ENCODE measurements at regions not wholly inside any gene's neighbourhood (a gene's known extent, or its start where the extent isn't known, plus 50 kb on each side); places are given as distances from the start of the nearest gene placed in this dataset.

DNA sequence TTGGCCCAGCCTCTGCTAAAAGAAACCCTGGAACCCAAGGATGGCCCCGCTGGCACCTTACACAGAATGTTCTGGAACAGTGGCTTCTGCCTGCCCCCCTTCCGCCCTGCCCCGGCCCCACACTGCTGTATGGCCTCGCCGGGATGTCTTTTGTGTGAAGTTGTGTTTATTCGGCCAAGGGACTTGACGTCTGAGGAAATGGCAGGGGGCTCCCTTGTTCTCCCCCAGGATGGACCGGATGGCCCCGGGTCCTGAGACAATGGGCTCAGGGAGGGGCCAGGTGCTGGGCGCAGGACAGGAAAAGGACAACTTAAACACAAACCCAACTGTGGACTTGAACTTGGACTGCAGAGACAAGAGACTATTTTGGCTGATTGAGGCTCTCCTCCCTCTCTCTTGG, 81.6 kb upstream of the GSE1 start:
- TF ChIP-seq, protein P1, sequence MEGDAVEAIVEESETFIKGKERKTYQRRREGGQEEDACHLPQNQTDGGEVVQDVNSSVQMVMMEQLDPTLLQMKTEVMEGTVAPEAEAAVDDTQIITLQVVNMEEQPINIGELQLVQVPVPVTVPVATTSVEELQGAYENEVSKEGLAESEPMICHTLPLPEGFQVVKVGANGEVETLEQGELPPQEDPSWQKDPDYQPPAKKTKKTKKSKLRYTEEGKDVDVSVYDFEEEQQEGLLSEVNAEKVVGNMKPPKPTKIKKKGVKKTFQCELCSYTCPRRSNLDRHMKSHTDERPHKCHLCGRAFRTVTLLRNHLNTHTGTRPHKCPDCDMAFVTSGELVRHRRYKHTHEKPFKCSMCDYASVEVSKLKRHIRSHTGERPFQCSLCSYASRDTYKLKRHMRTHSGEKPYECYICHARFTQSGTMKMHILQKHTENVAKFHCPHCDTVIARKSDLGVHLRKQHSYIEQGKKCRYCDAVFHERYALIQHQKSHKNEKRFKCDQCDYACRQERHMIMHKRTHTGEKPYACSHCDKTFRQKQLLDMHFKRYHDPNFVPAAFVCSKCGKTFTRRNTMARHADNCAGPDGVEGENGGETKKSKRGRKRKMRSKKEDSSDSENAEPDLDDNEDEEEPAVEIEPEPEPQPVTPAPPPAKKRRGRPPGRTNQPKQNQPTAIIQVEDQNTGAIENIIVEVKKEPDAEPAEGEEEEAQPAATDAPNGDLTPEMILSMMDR (conservative IDR thresholded peaks at IDR 0.05; ENCODE audit: low read length): no peak
- no peak for TF ChIP-seq EZH2phosphoT487 (IDR thresholded peaks at IDR 0.05; ENCODE audit: borderline replicate concordance)

Data from Loucy (cell line).